T-helper 2 cell treated with Interferon-gamma antibody and Interleukin-4, amounts not matched to agents 100 ng/mL and 5 ng/mL, for 36 hours (primary cell): ENCODE measurements at regions not wholly inside any gene's neighbourhood (a gene's known extent, or its start where the extent isn't known, plus 50 kb on each side); places are given as distances from the start of the nearest gene placed in this dataset.

Experiments used
- intact Hi-C: fragments of 100-400 bp; cut with micrococcal nuclease; formaldehyde crosslinking; loops from one replicate; pipeline ENCODE4 v1.15.1; 2023

- intact Hi-C loops, result no loop called here
Observed at GRCh38 chr14:34219661-34220377, 242.2 kb downstream of the SPTSSA start.

DNA sequence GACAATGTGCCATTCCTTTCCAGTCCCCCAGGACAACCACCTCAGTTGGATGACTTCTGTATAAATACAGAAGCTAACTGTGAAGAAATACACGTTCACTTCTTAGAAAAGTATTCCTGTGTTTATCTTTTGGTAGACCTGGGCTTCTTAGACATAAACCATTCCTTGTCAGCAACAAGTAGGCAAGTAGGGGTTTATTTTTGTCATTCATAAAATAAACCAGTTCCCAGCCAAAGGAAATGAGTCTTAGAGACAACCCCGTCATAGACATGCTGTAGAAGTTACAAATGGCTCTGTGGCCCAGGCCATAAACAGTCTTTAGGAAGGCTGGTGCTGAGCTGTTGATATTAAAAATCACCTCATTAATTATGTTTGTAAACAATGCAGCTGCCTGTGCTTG is 243.2 kb downstream of the SPTSSA start:
- intact Hi-C loops, result no loop called here

DNA sequence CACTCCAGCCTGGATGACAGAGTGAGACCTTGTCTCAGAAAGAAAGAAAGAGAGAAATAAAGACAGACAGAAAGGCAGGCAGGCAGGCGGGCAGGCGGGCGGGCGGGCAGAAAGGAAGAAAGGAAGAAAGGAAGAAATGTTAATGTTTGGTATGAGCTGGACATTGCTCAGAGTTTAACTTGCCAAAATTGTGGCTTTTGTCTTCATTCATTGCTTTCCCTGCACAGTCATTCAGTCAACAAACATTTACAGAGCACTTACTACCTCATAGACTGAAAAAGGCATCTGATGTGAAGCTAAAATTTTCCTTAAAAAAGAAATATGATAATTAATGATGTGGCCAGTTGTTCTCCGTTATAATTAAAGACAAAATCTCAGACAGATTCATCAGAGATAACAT is 247.1 kb downstream of the SPTSSA start:
- intact Hi-C loops, result no loop called here

DNA sequence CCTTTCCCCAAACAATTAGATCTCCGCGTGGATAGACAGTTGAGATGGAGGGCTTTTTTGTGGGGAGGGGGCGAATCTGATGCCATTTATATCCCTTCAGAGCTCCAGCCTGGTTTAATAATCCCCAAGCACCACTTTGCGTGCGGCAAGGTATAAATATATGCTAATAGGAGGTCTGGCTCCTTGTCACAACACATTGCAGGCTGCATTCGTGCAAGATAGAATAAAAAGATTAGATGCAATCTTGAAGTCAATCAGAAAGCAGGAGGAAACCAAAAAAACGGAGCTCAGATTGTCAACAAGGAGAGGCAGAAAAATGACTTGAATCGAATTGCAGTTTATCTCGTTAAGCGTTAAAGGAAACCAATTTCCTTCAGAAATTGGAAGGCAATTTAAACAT is 248.7 kb downstream of the SPTSSA start:
- intact Hi-C loops, result no loop called here

GRCh38 chr14:34212172-34212929 is 249.7 kb downstream of the SPTSSA start:
- intact Hi-C loops, result no loop called here

DNA sequence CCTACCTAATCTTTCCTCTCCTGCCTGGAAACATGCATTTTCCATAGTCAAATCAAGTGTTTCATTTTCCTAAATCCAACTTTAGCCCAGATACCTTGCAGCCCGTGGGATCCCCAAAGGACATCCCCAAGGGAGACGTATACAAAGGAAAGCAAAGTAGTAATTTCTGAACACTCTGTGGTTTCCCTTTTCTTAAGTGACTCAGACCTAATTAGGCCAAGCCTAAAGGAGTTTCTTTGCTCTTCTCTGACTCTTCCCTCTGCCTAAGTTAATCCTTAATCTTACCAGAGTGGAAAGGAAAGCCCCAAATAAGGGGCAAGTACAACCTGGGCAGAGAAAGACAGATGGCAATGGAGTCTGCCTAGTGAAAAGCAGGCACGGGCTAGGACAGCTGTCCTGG is 250.3 kb downstream of the SPTSSA start:
- intact Hi-C loops, result no loop called here

DNA sequence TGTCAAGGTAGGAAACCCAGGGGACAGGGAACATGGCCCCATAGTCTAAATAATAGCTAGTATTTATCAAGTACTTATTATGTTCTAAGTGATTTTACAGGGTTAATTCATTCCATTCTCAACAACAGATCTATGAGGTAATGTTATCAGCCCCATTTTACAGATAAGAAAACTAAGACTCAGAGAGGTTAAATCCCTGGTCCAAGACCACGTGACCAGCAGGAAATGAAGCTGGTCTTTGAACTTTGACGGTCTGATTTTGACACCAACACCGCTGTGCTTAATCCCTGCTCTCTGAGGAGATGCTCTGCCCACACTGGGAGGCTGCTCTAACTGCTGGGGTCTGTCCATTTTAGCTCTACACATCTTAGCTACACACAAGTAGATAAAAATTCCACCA is 253.5 kb downstream of the SPTSSA start:
- intact Hi-C loops, result no loop called here

DNA sequence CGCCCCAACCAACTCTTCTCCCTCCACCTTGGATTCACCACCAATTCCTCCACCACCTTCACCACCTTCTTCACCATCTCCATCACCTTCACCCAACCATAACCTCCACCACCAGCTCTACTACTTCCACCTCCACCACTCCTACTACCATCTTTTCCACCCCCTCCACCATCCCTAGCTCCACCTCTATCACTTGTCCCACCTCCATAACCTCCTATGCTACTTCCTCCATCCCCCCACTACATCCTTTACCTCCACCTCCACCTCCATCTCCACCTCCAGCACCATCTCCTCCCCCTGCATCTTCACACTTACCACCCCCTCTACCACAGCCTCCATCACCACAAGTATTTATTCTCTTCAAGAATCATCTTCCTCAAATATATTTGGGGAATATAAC is 254.9 kb upstream of the EGLN3 start:
- intact Hi-C loops, result no loop called here

DNA sequence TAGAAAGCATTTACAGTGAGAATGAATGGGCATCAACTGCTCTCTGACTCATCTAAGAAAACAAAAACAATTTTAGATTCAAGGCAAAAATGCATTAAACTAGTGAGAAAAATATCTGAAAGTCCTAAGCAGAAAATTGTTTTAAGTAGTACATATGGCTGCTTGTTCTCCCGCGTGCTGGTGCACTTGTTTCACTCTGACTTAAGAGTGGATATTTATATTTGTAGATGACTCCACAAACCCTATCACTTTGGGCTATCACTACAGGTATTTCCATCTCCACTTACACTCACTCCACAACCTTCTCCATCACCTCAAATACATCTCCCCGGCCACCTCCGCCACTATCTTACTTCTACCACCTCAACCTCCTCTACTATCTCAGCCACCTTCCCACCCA is 253.9 kb upstream of the EGLN3 start:
- intact Hi-C loops, result no loop called here

- intact Hi-C loops, result no loop called here
Observed at GRCh38 chr14:34203251-34203722, 252.4 kb upstream of the EGLN3 start.

DNA sequence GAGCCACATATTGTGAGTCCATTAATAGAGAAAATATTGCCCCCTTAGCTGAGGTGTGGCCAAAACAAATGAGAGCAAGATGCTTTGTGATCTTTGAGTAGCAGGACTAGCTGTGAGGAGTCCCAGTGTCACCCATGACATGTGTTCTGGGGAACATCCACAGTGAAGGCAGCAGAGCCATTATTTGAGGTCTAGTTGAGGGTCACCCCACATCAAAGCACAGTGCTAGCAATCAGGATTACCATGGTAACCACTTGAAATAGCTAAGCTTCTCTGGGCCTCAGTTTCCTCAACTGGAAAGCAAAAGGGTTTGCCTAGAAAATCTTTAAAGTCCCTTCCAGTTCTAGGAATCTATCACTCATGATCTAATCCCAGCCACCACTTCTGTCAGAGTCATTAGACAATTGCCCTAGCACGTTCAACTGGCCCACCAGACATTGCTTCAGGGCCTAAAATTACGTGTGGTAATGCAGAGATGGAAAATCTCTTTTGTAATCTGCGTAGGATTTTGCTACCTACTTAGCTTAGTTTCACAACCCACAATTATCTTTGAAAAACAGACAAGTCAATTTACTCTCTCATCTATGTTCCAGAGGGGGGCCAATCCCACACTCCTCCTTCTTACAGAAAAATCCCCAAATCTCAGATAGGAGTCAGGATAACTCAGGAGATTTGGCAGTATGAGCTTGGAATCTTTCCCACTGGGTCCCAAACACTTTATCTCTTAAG is 251.2 kb upstream of the EGLN3 start:
- intact Hi-C loops, result no loop called here

DNA sequence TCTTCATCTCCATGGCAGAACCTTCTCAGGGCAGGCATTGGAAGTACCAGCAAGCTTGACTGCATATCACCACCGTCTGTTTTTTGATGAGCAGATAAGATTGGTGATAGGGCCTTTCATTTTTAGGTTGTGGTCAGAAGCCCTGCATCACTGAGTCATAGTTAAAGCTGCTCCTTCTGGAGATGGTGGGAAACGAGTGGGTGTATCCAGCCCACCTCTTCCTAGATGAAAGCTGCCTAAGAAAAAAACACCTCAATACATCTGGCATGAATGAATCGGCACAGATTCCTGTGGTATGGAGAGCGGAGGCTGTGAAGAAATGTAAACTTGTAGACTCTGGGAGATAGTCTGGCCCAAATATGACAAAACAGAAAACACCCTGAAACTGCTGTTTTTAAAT is 248.7 kb upstream of the EGLN3 start:
- intact Hi-C loops, result no loop called here

DNA sequence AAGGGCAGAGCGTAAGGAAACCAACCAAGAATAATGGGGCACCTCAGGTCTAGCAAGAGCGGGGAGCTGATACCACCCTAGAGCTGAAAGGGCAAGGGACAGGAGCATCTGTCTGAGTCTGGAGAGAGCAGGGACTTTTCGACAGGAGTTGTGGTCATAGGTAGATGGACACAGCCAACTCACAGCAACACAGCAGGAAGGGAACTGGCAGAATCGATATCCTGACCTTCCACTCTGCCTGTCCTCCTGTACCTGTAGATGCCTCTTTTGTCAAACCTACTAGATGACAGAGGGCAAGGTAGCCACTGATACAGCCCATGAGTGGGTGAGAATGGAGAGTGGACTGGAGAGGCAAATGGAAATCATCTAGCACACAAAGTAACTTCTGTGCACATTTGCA is 247.2 kb upstream of the EGLN3 start:
- intact Hi-C loops, result no loop called here

- intact Hi-C loops, result no loop called here
Observed at GRCh38 chr14:34195964-34196363, 245.1 kb upstream of the EGLN3 start.

DNA sequence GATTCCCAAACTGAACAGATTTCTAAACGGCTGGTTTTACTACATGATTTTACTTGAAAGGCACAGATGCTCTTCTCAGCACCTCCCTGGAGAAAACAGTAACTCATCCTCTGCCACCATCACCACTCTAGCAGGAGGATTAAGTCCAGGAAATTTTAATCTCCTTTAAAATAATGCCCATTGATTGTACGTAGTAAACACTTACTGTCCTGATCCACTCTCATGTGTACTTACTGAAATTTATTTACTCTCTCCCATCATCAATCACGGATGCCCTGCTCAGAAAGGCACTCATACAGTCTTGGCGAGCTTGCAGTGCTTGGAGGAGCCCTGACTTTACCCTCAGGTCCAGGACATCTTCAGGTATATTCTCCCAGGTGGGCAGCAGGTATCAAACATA is 239.8 kb upstream of the EGLN3 start:
- intact Hi-C loops, result no loop called here

GRCh38 chr14:34189866-34190265 is 239.0 kb upstream of the EGLN3 start:
- intact Hi-C loops, result no loop called here

GRCh38 chr14:34187519-34188044 is 236.7 kb upstream of the EGLN3 start:
- intact Hi-C loops, result no loop called here

- intact Hi-C loops, result no loop called here
Observed at GRCh38 chr14:34187061-34187460, 236.2 kb upstream of the EGLN3 start.

DNA sequence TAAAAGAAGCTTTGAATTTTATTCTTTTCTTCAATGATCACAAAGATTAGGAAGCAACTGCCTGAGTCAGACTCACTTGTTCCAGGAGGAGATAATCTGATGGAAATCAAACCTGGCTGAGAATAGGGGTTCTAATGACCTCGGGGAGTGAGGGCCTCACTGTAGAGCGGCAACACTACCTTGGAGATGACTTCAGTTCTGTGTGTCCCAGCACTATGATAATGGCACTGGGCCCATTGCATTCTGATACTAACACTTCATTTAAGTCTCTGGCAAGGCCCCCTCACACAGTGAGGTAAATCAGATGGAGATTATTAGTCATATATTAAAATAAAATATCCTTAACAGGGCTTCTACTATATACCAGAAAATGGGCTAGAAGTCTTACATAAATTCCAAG is 233.3 kb upstream of the EGLN3 start:
- intact Hi-C loops, result no loop called here

- intact Hi-C loops, result no loop called here
Observed at GRCh38 chr14:34183478-34183877, 232.6 kb upstream of the EGLN3 start.

DNA sequence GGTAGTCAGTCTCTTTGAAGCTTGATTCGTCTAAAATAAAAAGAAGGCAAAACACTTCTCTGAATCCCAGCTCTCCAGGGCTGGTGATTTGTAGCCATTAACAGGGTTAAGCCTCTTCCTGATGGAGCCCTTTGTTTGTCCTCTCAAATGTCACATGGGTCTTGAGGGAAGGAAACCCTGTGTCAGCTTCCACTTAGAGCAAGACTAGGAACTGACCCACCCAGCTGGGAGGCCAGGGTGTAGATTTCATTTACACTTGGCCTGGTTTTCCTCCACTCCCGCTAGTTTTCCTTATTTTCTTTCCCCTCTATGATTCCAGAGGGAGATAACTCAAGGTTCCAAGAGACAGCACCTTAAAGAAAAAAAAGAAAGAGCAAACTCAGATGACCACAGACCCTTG is 230.5 kb upstream of the EGLN3 start:
- intact Hi-C loops, result no loop called here

- intact Hi-C loops, result no loop called here
Observed at GRCh38 chr14:34180869-34181268, 230.0 kb upstream of the EGLN3 start.
